ENCODE measurements at regions not wholly inside any gene's neighbourhood (a gene's known extent, or its start where the extent isn't known, plus 50 kb on each side); places are given as distances from the start of the nearest gene placed in this dataset.

DNA sequence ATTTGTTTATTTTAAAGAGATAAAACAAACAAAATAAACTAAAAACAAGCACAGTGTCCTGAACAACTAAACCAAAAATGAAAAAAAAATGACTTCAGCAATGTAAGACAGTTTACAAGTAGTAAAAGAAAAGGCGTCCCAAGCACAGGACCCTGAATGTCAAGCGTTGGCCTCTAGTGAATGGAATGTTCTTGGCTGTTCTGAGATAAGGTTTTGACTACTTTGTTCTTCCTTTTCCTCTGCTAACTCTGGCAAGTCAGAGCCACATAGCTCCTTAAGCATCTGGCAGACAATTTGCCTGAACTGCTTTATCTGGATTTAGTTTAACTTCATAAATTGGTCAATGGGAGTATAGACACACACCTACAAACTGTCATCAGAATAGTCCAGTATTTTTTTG, 655.2 kb downstream of the ANXA1 start:
- TF ChIP-seq, protein P1, sequence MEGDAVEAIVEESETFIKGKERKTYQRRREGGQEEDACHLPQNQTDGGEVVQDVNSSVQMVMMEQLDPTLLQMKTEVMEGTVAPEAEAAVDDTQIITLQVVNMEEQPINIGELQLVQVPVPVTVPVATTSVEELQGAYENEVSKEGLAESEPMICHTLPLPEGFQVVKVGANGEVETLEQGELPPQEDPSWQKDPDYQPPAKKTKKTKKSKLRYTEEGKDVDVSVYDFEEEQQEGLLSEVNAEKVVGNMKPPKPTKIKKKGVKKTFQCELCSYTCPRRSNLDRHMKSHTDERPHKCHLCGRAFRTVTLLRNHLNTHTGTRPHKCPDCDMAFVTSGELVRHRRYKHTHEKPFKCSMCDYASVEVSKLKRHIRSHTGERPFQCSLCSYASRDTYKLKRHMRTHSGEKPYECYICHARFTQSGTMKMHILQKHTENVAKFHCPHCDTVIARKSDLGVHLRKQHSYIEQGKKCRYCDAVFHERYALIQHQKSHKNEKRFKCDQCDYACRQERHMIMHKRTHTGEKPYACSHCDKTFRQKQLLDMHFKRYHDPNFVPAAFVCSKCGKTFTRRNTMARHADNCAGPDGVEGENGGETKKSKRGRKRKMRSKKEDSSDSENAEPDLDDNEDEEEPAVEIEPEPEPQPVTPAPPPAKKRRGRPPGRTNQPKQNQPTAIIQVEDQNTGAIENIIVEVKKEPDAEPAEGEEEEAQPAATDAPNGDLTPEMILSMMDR (IDR thresholded peaks at IDR 0.05) = no peak
- TF ChIP-seq POLR2A (IDR thresholded peaks at IDR 0.05) = no peak
